ENCODE measurements at regions not wholly inside any gene's neighbourhood (a gene's known extent, or its start where the extent isn't known, plus 50 kb on each side); places are given as distances from the start of the nearest gene placed in this dataset.
"Not testable (repeated sequence)": the region's sequence is repeated elsewhere in the genome, so short reads cannot be mapped to it uniquely, and the experiment has no call there.

- no peak for DNase-seq
These were observed 354.9 kb downstream of the RSL24D1 start for GRCh38 chr15:54841701-54842305.

DNA sequence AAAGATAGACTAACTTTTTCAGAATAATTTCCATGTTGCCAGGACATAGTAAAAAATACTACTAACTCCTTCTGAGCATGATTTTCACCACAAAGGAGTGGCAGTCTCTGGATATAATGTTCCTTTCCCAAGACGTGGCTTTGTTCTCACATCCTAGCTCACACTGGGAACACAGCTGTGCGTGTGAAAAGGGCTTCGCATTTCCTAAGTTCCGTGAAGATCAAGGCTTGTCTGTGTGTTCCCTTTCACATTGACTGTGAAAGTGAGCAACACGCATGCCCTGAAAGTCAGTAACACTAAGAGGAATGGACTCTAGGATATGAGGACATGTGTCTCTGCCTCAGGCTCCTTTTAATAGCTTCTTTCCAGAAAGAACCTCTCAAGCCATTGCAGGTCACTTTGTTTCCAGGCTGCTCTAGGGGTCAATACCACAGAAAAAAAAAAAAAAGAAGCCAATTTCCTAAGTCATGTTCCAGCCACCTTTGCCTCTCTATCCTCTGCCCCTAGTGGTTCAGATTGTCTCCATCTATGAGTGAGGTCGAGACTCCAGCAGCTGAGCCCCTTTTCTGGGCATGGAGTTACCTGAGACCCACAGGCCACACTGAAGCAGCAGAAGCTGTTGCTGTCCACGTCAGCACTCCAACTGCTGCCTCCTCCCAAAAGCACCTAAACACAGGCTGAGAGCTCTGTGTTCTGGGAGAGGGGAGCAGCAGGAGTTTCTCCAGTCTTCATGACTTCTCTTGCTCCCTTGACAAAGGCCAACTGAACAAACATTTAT is 355.9 kb downstream of the RSL24D1 start:
- DNase-seq: peak; percentile 8

DNA sequence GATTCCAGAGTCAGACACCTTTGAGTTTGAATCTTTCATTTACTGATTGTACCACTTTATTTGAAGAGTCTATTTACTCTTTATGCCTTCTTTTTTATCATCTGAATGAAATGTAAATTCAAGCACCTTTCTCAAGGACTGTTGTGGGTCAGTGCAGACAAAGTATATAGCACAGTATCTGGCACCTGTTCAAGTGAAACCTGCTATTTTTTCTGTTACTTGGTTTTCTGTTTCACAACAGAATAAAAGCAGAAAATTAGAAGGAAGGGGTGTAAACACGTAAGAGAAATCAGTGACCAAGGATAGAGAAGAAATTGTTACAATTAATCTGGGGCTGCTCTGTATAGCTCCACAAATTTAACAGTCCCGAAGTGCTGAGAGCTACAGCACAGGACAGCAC is 357.4 kb downstream of the RSL24D1 start:
- DNase-seq: no peak

DNA sequence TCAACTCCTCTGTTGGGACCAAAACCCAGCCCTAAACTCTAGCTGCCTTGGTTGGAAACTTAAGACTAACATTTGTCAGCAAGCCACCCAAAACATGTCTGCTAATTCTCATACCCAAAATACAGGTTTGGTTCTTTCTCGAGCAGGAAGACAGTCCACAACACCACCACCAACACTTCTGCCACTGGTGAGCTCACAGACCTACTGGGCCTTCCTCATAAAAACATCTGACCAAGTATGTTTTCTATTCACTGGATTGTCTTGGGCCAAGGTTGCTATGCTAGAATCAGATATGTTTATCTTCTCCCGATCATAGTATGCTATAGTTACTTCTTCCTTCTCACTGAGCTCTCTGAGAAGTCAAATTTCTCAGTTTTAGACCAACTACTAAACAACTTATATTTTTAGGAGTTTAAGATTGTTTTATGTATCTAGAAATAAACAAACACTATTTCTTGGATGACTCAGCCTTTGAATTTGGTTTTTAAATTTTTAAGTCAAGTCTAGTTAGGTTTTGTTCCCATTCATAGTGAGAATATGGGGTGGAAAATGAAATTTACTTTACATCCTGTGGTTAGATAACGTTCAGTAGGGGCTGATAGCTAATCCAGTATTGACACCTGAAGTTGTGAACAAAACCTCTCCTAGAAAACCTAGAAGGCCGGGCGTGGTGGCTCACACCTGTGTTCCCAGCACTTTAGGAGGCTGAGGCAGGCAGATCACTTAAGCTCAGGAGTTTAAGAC is 360.5 kb downstream of the RSL24D1 start:
- DNase-seq: no peak

DNA sequence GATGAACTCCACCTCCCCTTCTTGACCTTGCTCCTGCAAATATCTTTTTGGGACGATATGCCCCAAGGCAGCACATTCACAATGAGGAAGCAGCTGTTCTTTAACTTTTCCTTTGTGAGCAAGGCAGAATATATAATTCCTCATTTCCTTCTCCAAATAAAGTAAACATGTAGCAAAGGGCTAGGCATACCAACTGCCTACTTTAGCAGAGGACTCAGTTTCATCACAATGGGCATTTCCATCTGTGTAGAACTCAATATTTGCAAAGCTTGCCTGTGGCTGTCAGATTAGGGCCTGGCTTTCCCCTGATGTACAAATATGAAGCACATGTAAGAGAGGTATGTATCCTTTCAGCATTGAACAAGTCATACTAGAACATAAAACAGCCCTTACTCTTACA is 366.9 kb downstream of the RSL24D1 start:
- no peak for DNase-seq

GRCh38 chr15:54820811-54821210 is 375.9 kb downstream of the RSL24D1 start:
- no peak for DNase-seq

DNA sequence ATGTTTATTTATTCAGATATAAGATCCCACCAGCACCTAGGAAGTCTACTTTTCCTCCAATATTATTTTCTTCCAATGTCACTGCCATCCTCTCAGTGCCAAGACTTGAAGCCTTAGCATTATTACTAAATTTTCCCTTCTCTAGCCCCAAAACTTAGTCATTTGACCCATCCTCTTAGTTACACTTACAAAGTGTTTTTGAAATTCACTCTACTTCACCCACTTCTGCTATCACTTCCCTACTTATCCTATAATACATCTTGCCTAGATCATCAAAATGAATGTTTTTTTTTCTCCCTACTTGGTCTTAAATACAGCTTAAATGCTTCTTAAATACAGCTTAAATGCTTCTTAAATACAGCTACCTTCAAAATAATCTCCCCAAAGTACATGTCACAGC is 376.6 kb downstream of the RSL24D1 start:
- DNase-seq: no peak

- no peak for DNase-seq
These were observed 380.3 kb downstream of the RSL24D1 start for GRCh38 chr15:54816401-54816800.

DNA sequence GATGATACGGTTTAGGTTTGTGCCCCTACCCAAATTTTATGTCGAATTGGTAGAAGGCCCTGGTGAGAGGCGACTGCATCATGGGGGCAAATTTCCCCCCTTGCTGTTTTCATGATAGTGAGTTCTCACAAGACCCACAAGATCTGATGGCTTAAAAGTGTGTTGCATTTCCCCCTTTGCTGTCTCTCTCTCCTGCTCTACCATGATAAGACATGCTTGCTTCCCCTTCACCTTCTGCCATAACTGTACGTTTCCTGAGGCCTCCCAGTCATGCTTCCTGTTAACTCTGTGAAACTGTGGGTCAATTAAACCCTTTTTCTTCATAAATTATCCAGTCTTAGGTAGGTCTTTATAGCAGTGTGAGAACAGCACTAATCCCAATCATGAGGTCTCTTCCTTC is 381.2 kb downstream of the RSL24D1 start:
- DNase-seq: no peak

GRCh38 chr15:54812383-54812782 is 384.4 kb downstream of the RSL24D1 start:
- DNase-seq: no peak

- DNase-seq: no peak
These were observed 386.2 kb downstream of the RSL24D1 start for GRCh38 chr15:54810496-54810895.

- no peak for DNase-seq
These were observed 386.7 kb downstream of the RSL24D1 start for GRCh38 chr15:54810031-54810430.

DNA sequence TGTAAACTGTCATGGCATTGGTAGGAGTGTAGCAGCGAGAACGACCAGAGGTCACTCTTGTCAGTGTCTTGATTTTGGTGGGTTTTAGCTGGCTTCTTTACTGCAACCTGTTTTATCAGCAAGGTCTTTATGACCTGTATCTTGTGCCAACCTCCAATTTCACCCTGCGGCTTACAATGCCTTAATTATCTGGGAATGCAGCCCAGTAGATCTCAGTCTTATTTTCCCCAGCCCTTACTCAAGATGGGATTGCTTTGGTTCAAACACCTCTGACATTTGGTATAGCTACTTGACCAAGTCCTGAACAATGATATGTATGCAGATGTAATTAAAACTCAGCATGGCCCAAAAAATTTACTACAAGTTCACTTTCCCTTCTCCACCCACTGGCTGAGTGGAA is 388.4 kb downstream of the RSL24D1 start:
- no peak for DNase-seq

DNA sequence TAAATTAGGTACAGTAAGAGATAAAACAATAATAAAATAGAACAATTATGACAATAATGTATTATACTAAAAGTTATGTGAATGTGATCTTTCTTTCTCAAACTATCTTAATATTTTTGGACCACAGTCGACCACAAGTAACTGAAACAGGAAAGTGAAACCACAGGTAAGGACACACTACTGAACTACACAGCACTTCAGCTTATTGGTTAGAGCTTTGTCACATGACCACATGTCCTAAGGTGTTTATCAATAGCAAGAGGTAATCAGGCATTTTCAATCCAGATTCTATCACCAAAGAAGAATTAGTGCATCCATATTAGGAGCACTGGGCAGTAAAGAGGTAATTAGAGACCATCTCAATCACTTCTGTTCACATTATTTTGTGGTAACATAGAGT is 392.8 kb downstream of the RSL24D1 start:
- DNase-seq: no peak

DNA sequence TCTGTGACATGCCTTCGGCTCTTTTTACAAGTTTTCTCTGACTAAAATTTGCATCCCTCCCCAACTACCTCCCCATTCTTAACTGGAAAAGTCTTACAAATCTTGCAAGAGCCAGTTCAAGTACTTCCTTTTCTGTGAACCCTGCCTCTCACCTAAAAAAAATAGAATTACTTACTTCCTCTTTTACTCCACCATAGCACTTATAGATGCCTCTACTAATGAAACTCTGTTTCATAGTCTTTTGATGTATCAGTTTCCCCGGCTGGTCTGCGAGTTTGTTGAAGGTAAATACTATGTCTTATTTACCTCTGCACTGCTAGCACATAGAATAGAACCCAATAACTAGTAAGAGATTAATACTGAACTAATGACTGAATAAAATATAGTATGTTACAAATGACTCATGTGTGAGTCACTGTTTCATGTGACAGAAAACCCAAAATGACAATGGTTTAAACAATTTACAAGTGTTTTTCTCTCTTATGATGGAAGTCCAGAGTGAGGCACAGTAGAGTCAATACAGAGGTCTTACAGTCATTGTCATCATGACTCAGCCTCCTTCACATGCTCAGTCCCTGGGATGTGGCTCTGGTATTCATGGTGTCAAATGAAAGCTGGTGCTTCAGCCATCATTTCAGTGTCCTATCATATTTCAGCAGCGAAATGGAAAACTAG is 393.5 kb downstream of the RSL24D1 start:
- DNase-seq: no peak

GRCh38 chr15:54792526-54792925 is 404.2 kb downstream of the RSL24D1 start:
- DNase-seq: no peak

DNA sequence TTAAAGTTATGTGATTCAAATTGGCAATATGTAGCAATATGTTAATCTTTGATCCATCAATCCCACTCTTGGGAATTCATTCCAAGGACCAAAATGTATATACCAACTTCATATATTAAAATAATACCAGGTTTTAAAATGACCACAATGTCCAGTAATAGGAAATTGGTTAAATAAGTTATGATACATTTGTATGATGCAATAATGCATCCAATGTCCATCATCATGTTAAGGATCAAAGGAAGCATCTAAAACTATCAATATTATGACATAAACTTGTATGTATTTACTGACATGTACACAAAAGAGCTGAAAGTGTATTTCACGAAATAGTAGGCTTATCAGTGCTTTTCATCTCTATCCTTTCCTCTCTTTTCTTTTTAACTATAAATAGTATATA is 406.0 kb downstream of the RSL24D1 start:
- DNase-seq: no peak

DNA sequence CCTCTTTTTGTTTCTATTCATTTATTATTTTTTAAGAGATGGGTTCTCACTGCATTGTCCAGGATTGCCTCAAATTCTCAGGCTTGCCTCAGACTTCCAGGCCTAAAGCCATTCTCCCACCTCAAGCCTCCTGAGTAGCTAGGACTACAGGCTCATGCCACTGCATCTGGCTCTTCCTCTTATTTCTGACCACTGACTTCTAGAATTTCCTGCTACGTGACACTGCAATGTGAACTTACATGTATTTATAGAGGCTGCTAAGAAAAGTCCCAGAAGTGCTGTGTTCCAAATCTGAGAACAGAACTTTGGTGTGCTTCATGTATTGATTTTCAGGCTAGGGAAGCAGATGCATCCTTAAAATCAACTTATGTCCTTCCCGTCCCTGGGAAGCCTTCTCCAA is 407.4 kb downstream of the RSL24D1 start:
- peak; percentile 1 for DNase-seq

GRCh38 chr15:54781220-54781619 is 415.5 kb downstream of the RSL24D1 start:
- DNase-seq: not testable (repeated sequence)

DNA sequence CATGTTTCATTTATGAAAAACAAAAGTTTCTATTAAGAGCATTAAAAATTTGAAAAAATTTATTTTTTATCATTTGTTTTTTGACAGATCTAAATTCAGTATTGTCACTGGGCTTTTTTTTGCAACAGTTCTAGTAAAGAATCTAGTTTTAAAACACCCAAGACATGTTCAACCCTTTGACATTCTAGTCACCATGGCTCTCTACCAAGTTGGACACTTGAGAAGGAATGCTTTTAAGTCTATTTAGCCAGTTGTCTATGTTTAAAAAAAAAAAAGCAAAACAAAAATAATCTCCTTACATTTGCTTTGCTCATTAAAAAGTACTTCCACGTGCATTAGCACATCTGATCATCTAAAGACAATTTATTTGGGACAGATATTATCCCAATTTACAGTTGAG is 417.5 kb downstream of the RSL24D1 start:
- DNase-seq: no peak

DNA sequence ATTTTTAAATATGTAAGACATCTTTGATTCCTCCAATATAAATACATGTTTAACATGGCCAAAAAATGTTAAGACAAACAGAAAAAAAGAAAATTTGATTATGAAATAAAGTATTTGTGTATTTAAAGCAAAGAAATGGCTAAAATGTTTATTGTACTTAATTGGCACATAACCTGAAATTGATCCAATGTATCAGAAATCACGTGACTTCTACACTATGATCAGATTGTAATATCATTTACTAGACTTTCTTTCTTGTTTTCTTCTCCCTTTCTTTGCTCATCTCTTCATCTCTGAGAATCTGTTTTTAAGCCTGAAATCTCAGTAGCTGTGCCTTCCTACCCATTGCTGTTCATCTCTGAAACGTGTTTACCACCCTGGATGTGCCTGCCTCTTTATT is 420.3 kb downstream of the RSL24D1 start:
- no peak for DNase-seq

DNA sequence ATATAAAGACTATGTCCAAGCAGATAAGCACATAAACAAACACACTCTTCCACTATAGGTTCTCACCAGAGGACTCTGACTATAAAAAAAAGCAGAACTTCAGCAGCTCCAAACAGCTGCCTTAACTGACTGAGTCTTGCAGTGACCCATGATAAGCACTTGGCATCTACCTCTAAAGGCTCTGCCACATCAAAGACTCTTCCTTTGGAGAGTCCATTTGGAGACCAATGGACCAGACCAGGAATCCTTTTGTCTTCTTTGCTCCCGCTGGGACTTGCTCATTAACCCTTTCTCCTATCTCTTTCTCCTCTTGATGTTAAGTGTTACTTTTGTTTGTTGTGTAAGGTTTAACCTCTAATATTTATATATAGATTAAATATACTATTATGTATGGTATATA is 424.1 kb downstream of the RSL24D1 start:
- DNase-seq: no peak

DNA sequence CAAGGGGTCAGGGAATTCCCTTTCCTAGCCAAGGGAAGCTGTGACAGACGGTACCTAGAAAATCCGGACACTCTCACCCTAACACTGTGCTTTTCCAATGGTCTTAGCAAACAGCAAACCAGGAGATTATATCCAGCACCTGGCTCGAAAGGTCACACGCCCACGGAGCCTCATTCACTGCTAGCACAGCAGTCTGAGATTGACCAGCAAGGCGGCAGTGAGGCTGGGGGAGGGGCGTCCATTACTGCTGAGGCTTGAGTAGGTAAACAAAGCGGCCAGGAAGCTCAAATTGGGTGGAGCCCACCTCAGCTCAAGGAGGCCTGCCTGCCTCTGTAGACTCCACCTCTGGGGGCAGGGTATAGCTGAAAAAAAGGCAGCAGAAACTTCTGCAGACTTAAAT is 447.3 kb downstream of the RSL24D1 start:
- DNase-seq: not testable (repeated sequence)

Measured in renal pelvis (tissue), 1 donor.